ENCODE measurements at regions not wholly inside any gene's neighbourhood (a gene's known extent, or its start where the extent isn't known, plus 50 kb on each side); places are given as distances from the start of the nearest gene placed in this dataset.

GRCh38 chr2:142280831-142281230 is 150.0 kb upstream of the LRP1B start:
- Histone ChIP-seq H3K4me2 (ENCODE audit: insufficient read depth, low read length) (no peak overlapping the region), H2AFZ (ENCODE audit: low read length) (no peak overlapping the region), H3K4me1 (ENCODE audit: insufficient read depth, low read length) (no peaks in the 10 kb centered on the region), H3K27ac (ENCODE audit: low read depth, low read length) (no peak overlapping the region), H3K4me3 (ENCODE audit: insufficient read depth, low read length) (no peak overlapping the region), H3K9me3 (ENCODE audit: low read depth, low read length) (peaks cover 3% of the 10 kb centered on the region), H3K27me3 (ENCODE audit: insufficient read depth, low read length) (no peaks in the 10 kb centered on the region), H4K20me1 (ENCODE audit: insufficient read depth, low read length) (no peaks in the 10 kb centered on the region), H3K36me3 (ENCODE audit: insufficient read depth, low read length) (no peaks in the 10 kb centered on the region), H3K79me2 (ENCODE audit: insufficient read depth, low read length) (no peaks in the 10 kb centered on the region)
- TF ChIP-seq CTCF (IDR thresholded peaks at IDR 0.05; ENCODE audit: extremely low read depth, low read depth, low read length) = no peak
- no peak for DNase-seq (ENCODE audit: insufficient read length, low spot score, missing footprints)

GRCh38 chr2:142270990-142271389 is 140.2 kb upstream of the LRP1B start:
- Histone ChIP-seq H2AFZ (ENCODE audit: low read length) (no peak overlapping the region), H3K79me2 (ENCODE audit: insufficient read depth, low read length) (no peaks in the 10 kb centered on the region), H4K20me1 (ENCODE audit: insufficient read depth, low read length) (no peaks in the 10 kb centered on the region), H3K4me1 (ENCODE audit: insufficient read depth, low read length) (no peaks in the 10 kb centered on the region), H3K27ac (ENCODE audit: low read depth, low read length) (no peak overlapping the region), H3K9me3 (ENCODE audit: low read depth, low read length) (no peaks in the 10 kb centered on the region), H3K27me3 (ENCODE audit: insufficient read depth, low read length) (no peaks in the 10 kb centered on the region), H3K4me3 (ENCODE audit: insufficient read depth, low read length) (no peak overlapping the region), H3K36me3 (ENCODE audit: insufficient read depth, low read length) (no peaks in the 10 kb centered on the region), H3K4me2 (ENCODE audit: insufficient read depth, low read length) (no peak overlapping the region)
- DNase-seq (ENCODE audit: insufficient read length, low spot score, missing footprints) = no peak
- TF ChIP-seq CTCF (IDR thresholded peaks at IDR 0.05; ENCODE audit: extremely low read depth, low read depth, low read length) = no peak

- TF ChIP-seq CTCF (IDR thresholded peaks at IDR 0.05; ENCODE audit: extremely low read depth, low read depth, low read length) = no peak
- Histone ChIP-seq H3K4me3 (ENCODE audit: insufficient read depth, low read length) (no peak overlapping the region), H2AFZ (ENCODE audit: low read length) (no peak overlapping the region), H3K36me3 (ENCODE audit: insufficient read depth, low read length) (no peaks in the 10 kb centered on the region), H3K79me2 (ENCODE audit: insufficient read depth, low read length) (no peaks in the 10 kb centered on the region), H3K4me1 (ENCODE audit: insufficient read depth, low read length) (no peaks in the 10 kb centered on the region), H3K4me2 (ENCODE audit: insufficient read depth, low read length) (no peak overlapping the region), H3K27me3 (ENCODE audit: insufficient read depth, low read length) (no peaks in the 10 kb centered on the region), H3K27ac (ENCODE audit: low read depth, low read length) (no peak overlapping the region), H4K20me1 (ENCODE audit: insufficient read depth, low read length) (no peaks in the 10 kb centered on the region), H3K9me3 (ENCODE audit: low read depth, low read length) (no peaks in the 10 kb centered on the region)
- DNase-seq (ENCODE audit: insufficient read length, low spot score, missing footprints) = no peak
Measured at GRCh38 chr2:142270291-142270690, 139.5 kb upstream of the LRP1B start.

GRCh38 chr2:142259356-142259755 is 128.5 kb upstream of the LRP1B start:
- H2AFZ ChIP-seq (ENCODE audit: low read length) = no peak overlapping the region
- no peak for TF ChIP-seq CTCF (IDR thresholded peaks at IDR 0.05; ENCODE audit: extremely low read depth, low read depth, low read length)
- H3K9me3 ChIP-seq (ENCODE audit: low read depth, low read length) = peaks cover 2% of the 10 kb centered on the region
- H3K4me1 ChIP-seq (ENCODE audit: insufficient read depth, low read length) = no peaks in the 10 kb centered on the region
- no peaks in the 10 kb centered on the region for H3K36me3 ChIP-seq (ENCODE audit: insufficient read depth, low read length)
- H3K4me3 ChIP-seq (ENCODE audit: insufficient read depth, low read length) = no peak overlapping the region
- no peak overlapping the region for H3K27ac ChIP-seq (ENCODE audit: low read depth, low read length)
- no peak overlapping the region for H3K4me2 ChIP-seq (ENCODE audit: insufficient read depth, low read length)
- no peaks in the 10 kb centered on the region for H4K20me1 ChIP-seq (ENCODE audit: insufficient read depth, low read length)
- no peaks in the 10 kb centered on the region for H3K79me2 ChIP-seq (ENCODE audit: insufficient read depth, low read length)
- no peak for DNase-seq (ENCODE audit: insufficient read length, low spot score, missing footprints)
- H3K27me3 ChIP-seq (ENCODE audit: insufficient read depth, low read length) = no peaks in the 10 kb centered on the region

Data from osteoblast (primary cell).